ENCODE measurements at regions not wholly inside any gene's neighbourhood (a gene's known extent, or its start where the extent isn't known, plus 50 kb on each side); places are given as distances from the start of the nearest gene placed in this dataset.
A peak's percentile ranks its signal among the peaks of the same experiment; 100 is the strongest.

DNA sequence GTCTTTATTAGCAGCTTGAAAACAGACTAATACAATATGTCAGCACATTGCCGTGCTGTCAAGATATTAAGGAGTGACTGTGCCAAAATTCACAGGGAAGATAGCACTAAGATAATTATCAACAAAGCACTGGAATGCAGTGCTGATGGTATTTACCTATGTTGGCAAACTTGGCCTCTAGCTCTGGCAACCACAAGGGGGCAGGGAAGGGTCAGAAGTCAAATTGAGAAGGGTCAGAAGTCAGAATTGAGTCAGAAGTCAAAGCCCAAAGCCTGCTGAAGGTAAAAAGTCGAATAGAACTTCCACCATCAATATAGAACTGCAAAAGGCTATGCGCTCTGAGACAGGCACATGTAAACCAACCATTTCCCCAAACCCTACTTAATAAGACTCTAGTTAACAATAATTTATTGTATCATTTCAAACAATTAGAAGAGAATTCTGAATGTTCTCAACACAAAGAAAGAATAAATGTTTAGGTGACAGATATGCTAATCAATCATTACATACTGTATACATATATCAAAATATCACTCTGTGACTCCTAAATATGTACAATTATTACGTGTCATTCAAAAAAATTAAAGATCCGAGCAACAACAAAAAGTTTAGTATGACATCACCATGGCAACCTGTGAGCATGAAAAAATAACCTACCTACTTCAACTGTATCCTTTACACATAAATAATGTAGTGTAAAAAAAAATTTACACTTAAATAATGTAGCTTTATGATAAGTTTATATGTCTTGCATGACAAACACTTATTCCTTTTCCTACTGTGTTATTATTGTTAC lies 916.1 kb downstream of the KCNJ2 start:
- peak; percentile 71 for TF ChIP-seq CTCF (IDR thresholded peaks at IDR 0.05; ENCODE audit: low read depth, low read length, missing input control)
- TF ChIP-seq FOXA1 (IDR thresholded peaks at IDR 0.05): peak; percentile 81
- TF ChIP-seq RAD21 (IDR thresholded peaks at IDR 0.05): peak; percentile 81 to 89

All from liver (tissue), 3 donors.